Mesodermal cell (in vitro differentiated cells): ENCODE measurements at regions not wholly inside any gene's neighbourhood (a gene's known extent, or its start where the extent isn't known, plus 50 kb on each side); places are given as distances from the start of the nearest gene placed in this dataset.

Source experiments
- H3K27ac ChIP-seq: 2 replicates; pipeline ENCODE4 v1.7.0; 2013; ENCODE audit warnings: mild to moderate bottlenecking, low read depth, low read length, moderate library complexity; ENCODE audit not compliant: severe bottlenecking
- H3K36me3 ChIP-seq: 2 replicates; pipeline ENCODE4 v1.7.1; 2013; ENCODE audit warnings: mild to moderate bottlenecking, low read length, moderate library complexity; ENCODE audit not compliant: control insufficient read depth, insufficient read depth
- H3K4me1 ChIP-seq: one replicate; pipeline ENCODE4 v1.7.1; 2013; ENCODE audit warnings: mild to moderate bottlenecking, low read length; ENCODE audit not compliant: insufficient read depth, control insufficient read depth, poor library complexity, severe bottlenecking
- H3K4me3 ChIP-seq: 2 replicates; pipeline ENCODE4 v1.7.0; 2013; ENCODE audit warnings: low read length, control low read depth, mild to moderate bottlenecking; ENCODE audit not compliant: insufficient read depth, poor library complexity, severe bottlenecking; ENCODE audit errors: extremely low read depth
- H3K9me3 ChIP-seq: 2 replicates; pipeline ENCODE4 v1.7.1; 2013; ENCODE audit warnings: mild to moderate bottlenecking, low read length, moderate library complexity; ENCODE audit not compliant: control insufficient read depth
- WGBS, 2 experiments: methylation state at CpG; one replicate each; pipeline ENCODE4 v1.1.5; 2013; ENCODE audit warnings: missing lambda C conversion rate in 2 of 2; ENCODE audit not compliant: insufficient coverage in 2 of 2; 5-methylcytosine and 5-hydroxymethylcytosine counted together

GRCh38 chr5:117262572-117263131 is 688.0 kb upstream of the SEMA6A start:
- H3K36me3 ChIP-seq: no peaks in the 10 kb centered on the region
- no CpG with 5 or more reads among the region's 4 CpGs for WGBS, 2 experiments
- no peaks in the 10 kb centered on the region for H3K4me1 ChIP-seq
- H3K9me3 ChIP-seq: peaks cover 7% of the 10 kb centered on the region
- no peak overlapping the region for H3K27ac ChIP-seq
- no peak overlapping the region for H3K4me3 ChIP-seq

GRCh38 chr5:117261948-117262571 is 687.4 kb upstream of the SEMA6A start:
- WGBS, 2 experiments: 81 to 91% methylated on average over 4 of the region's 7 CpGs
- no peaks in the 10 kb centered on the region for H3K36me3 ChIP-seq
- H3K9me3 ChIP-seq: peaks cover 7% of the 10 kb centered on the region
- no peak overlapping the region for H3K27ac ChIP-seq
- H3K4me3 ChIP-seq: no peak overlapping the region
- H3K4me1 ChIP-seq: no peaks in the 10 kb centered on the region

- 90 to 94% methylated on average over 6 to 8 of the region's 10 CpGs for WGBS, 2 experiments
- H3K4me3 ChIP-seq: no peak overlapping the region
- H3K9me3 ChIP-seq: peaks cover 3% of the 10 kb centered on the region
- H3K27ac ChIP-seq: no peak overlapping the region
- H3K36me3 ChIP-seq: no peaks in the 10 kb centered on the region
- peaks cover 8% of the 10 kb centered on the region for H3K4me1 ChIP-seq
These were observed 680.8 kb upstream of the SEMA6A start for GRCh38 chr5:117255211-117256027.

GRCh38 chr5:117252566-117252965 is 677.9 kb upstream of the SEMA6A start:
- no peak overlapping the region for H3K4me3 ChIP-seq
- H3K27ac ChIP-seq: no peak overlapping the region
- H3K9me3 ChIP-seq: peaks cover 3% of the 10 kb centered on the region
- H3K36me3 ChIP-seq: no peaks in the 10 kb centered on the region
- peaks cover 8% of the 10 kb centered on the region for H3K4me1 ChIP-seq

- WGBS, 2 experiments: 87 to 92% methylated on average over 3 of the region's 5 CpGs
- H3K36me3 ChIP-seq: no peaks in the 10 kb centered on the region
- no peak overlapping the region for H3K27ac ChIP-seq
- peaks cover 3% of the 10 kb centered on the region for H3K9me3 ChIP-seq
- H3K4me3 ChIP-seq: no peak overlapping the region
- H3K4me1 ChIP-seq: no peaks in the 10 kb centered on the region
These were observed 674.6 kb upstream of the SEMA6A start for GRCh38 chr5:117249086-117249815.

GRCh38 chr5:117246424-117246823 is 671.8 kb upstream of the SEMA6A start:
- Histone ChIP-seq H3K4me1 (no peaks in the 10 kb centered on the region), H3K4me3 (no peak overlapping the region), H3K27ac (no peak overlapping the region), H3K9me3 (no peaks in the 10 kb centered on the region), H3K36me3 (no peaks in the 10 kb centered on the region)

- WGBS, 2 experiments: no CpG with 5 or more reads among the region's 1 CpG
- H3K36me3 ChIP-seq: no peaks in the 10 kb centered on the region
These were observed 670.5 kb upstream of the SEMA6A start for GRCh38 chr5:117245130-117245529.

GRCh38 chr5:117242028-117242427 is 667.4 kb upstream of the SEMA6A start:
- WGBS, 2 experiments: 100% methylated on average over 1 to 2 of the region's 2 CpGs
- no peak overlapping the region for H3K27ac ChIP-seq
- H3K36me3 ChIP-seq: no peaks in the 10 kb centered on the region

More at GRCh38 chr5:117245130-117245529, 670.5 kb upstream of the SEMA6A start:
- no peaks in the 10 kb centered on the region for H3K4me1 ChIP-seq
- H3K4me3 ChIP-seq: no peak overlapping the region
- H3K9me3 ChIP-seq: no peaks in the 10 kb centered on the region
- H3K27ac ChIP-seq: no peak overlapping the region

GRCh38 chr5:117236941-117237340 is 662.3 kb upstream of the SEMA6A start:
- H3K36me3 ChIP-seq: no peaks in the 10 kb centered on the region
- WGBS, 2 experiments: 100% methylated on average over 1 of the region's 3 CpGs
- no peaks in the 10 kb centered on the region for H3K4me1 ChIP-seq
- no peak overlapping the region for H3K27ac ChIP-seq
- no peak overlapping the region for H3K4me3 ChIP-seq
- no peaks in the 10 kb centered on the region for H3K9me3 ChIP-seq

More at GRCh38 chr5:117242028-117242427, 667.4 kb upstream of the SEMA6A start:
- Histone ChIP-seq H3K4me3 (no peak overlapping the region), H3K4me1 (no peaks in the 10 kb centered on the region), H3K9me3 (no peaks in the 10 kb centered on the region)

- H3K4me3 ChIP-seq: no peak overlapping the region
- no peak overlapping the region for H3K27ac ChIP-seq
- 97 to 100% methylated on average over 2 to 5 of the region's 5 CpGs for WGBS, 2 experiments
- H3K9me3 ChIP-seq: no peaks in the 10 kb centered on the region
- H3K4me1 ChIP-seq: no peaks in the 10 kb centered on the region
- H3K36me3 ChIP-seq: no peaks in the 10 kb centered on the region
These were observed 661.2 kb upstream of the SEMA6A start for GRCh38 chr5:117235786-117236185.
